ENCODE measurements at regions not wholly inside any gene's neighbourhood (a gene's known extent, or its start where the extent isn't known, plus 50 kb on each side); places are given as distances from the start of the nearest gene placed in this dataset.

- Mint-ChIP-seq H3K36me3 (ENCODE audit: low read depth) (no peaks in the 10 kb centered on the region), H3K27me3 (no peaks in the 10 kb centered on the region), H3K4me1 (ENCODE audit: low read depth) (no peaks in the 10 kb centered on the region), H3K4me3 (no peak overlapping the region), H3K27ac (no peak overlapping the region), H3K9me3 (no peaks in the 10 kb centered on the region)
- H3K4me1 ChIP-seq (ENCODE audit: insufficient read depth, low read length): no peaks in the 10 kb centered on the region
- no peak overlapping the region for H3K27ac ChIP-seq (ENCODE audit: low read depth in 1 of 2, low read length in 2 of 2)
- no peak for TF ChIP-seq CTCF (IDR thresholded peaks at IDR 0.05)
- H3K4me3 ChIP-seq (ENCODE audit: low read length): no peak overlapping the region
- POLR2A ChIA-PET: no interaction called here
- intact Hi-C loops (cut with DNase I, micrococcal nuclease): no loop called here
- H3K27me3 ChIP-seq (ENCODE audit: control insufficient read depth in 1 of 2, insufficient read depth in 2 of 2, low read length in 2 of 2): no peaks in the 10 kb centered on the region
- CTCF ChIA-PET: no interaction called here
- ATAC-seq (ENCODE audit: poor library complexity) (no peak), DNase-seq (no peak)
- H3K9me3 ChIP-seq (ENCODE audit: control insufficient read depth in 1 of 2, insufficient read depth in 1 of 2, low read length in 2 of 2): no peaks in the 10 kb centered on the region
- no peaks in the 10 kb centered on the region for H3K36me3 ChIP-seq (ENCODE audit: insufficient read depth, low read length)
These were observed 85.3 kb downstream of the TYW3 start for GRCh38 chr1:74818241-74818640.

- H3K27me3 Mint-ChIP-seq: no peaks in the 10 kb centered on the region
- no peaks in the 10 kb centered on the region for H3K4me1 Mint-ChIP-seq (ENCODE audit: low read depth)
- no peak for DNase-seq
- H3K27ac ChIP-seq (ENCODE audit: low read depth in 1 of 2, low read length in 2 of 2): no peak overlapping the region
- no peaks in the 10 kb centered on the region for H3K9me3 ChIP-seq (ENCODE audit: control insufficient read depth in 1 of 2, insufficient read depth in 1 of 2, low read length in 2 of 2)
- ChIA-PET CTCF (no interaction called here), POLR2A (no interaction called here)
- ATAC-seq (ENCODE audit: poor library complexity): no peak
- no peak overlapping the region for H3K4me3 ChIP-seq (ENCODE audit: low read length)
- H3K4me1 ChIP-seq (ENCODE audit: insufficient read depth, low read length): no peaks in the 10 kb centered on the region
- TF ChIP-seq CTCF (IDR thresholded peaks at IDR 0.05): no peak
- no peaks in the 10 kb centered on the region for H3K36me3 ChIP-seq (ENCODE audit: insufficient read depth, low read length)
- H3K27ac Mint-ChIP-seq: no peak overlapping the region
- intact Hi-C loops (cut with DNase I, micrococcal nuclease): no loop called here
- no peaks in the 10 kb centered on the region for H3K27me3 ChIP-seq (ENCODE audit: control insufficient read depth in 1 of 2, insufficient read depth in 2 of 2, low read length in 2 of 2)
- H3K9me3 Mint-ChIP-seq: no peaks in the 10 kb centered on the region
- no peak overlapping the region for H3K4me3 Mint-ChIP-seq
- H3K36me3 Mint-ChIP-seq (ENCODE audit: low read depth): no peaks in the 10 kb centered on the region
These were observed 85.9 kb downstream of the TYW3 start for GRCh38 chr1:74818661-74819456.

- H3K36me3 ChIP-seq (ENCODE audit: insufficient read depth, low read length): no peaks in the 10 kb centered on the region
- intact Hi-C loops (cut with DNase I, micrococcal nuclease): no loop called here
- CTCF ChIA-PET: no interaction called here
- Mint-ChIP-seq H3K9me3 (no peaks in the 10 kb centered on the region), H3K4me3 (no peak overlapping the region), H3K36me3 (ENCODE audit: low read depth) (no peaks in the 10 kb centered on the region), H3K27me3 (no peaks in the 10 kb centered on the region), H3K4me1 (ENCODE audit: low read depth) (no peaks in the 10 kb centered on the region), H3K27ac (no peak overlapping the region)
- no peaks in the 10 kb centered on the region for H3K27me3 ChIP-seq (ENCODE audit: control insufficient read depth in 1 of 2, insufficient read depth in 2 of 2, low read length in 2 of 2)
- H3K27ac ChIP-seq (ENCODE audit: low read depth in 1 of 2, low read length in 2 of 2): no peak overlapping the region
- ATAC-seq (ENCODE audit: poor library complexity) (no peak), DNase-seq (no peak)
- POLR2A ChIA-PET: no interaction called here
- no peak for TF ChIP-seq CTCF (IDR thresholded peaks at IDR 0.05)
- no peaks in the 10 kb centered on the region for H3K9me3 ChIP-seq (ENCODE audit: control insufficient read depth in 1 of 2, insufficient read depth in 1 of 2, low read length in 2 of 2)
- H3K4me1 ChIP-seq (ENCODE audit: insufficient read depth, low read length): no peaks in the 10 kb centered on the region
- no peak overlapping the region for H3K4me3 ChIP-seq (ENCODE audit: low read length)
These were observed 90.0 kb downstream of the TYW3 start for GRCh38 chr1:74822851-74823401.
